ENCODE measurements at regions not wholly inside any gene's neighbourhood (a gene's known extent, or its start where the extent isn't known, plus 50 kb on each side); places are given as distances from the start of the nearest gene placed in this dataset.
"Not testable (repeated sequence)": the region's sequence is repeated elsewhere in the genome, so short reads cannot be mapped to it uniquely, and the experiment has no call there.

DNA sequence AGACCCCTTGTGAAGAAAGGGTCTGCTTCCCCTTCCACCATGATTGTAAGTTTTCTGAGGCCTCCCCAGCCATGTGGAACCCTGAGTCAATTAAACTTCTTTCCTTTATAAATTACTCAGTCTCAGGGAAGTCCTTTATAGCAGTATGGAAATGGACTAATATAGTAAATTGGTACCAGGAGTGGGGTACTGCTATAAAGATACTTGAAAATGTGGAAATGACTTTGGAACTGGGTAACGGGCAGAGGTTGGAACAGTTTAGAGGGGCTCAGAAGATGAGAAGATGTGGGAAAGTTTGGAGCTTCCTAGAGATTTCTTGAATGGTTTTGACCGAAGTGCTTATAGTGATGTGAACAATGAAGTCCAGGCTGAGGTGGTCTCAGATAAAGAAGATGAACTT lies 353.5 kb downstream of the ZNF326 start:
- not testable (repeated sequence) for TF ChIP-seq POLR2AphosphoS5 (IDR thresholded peaks at IDR 0.05; ENCODE audit: borderline replicate concordance, low read depth, low read length); EZH2 (IDR thresholded peaks at IDR 0.05); FOXP2 (optimal IDR thresholded peaks at IDR 0.05; ENCODE audit: control extremely low read depth, extremely low read length, insufficient read depth)
